RWPE1 (cell line): ENCODE measurements at regions not wholly inside any gene's neighbourhood (a gene's known extent, or its start where the extent isn't known, plus 50 kb on each side); places are given as distances from the start of the nearest gene placed in this dataset.

Experiments used
- CTCF ChIA-PET: fragments of 350-600 bp; sonication (Branson Sonifier 250); formaldehyde crosslinking; extraction: SDS; loops from one replicate; lab custom pipeline; 2021; lab: Yijun Ruan, JAX
- POLR2A ChIA-PET: fragments of 400-600 bp; formaldehyde crosslinking; extraction: SDS; loops from one replicate; lab custom pipeline; 2020; ENCODE audit warnings: antibody characterized with exemption; ENCODE audit not compliant: low non-redundant PET; lab: Yijun Ruan, JAX
- DNase-seq: peaks from one replicate; pipeline ENCODE4 v3.0.0; 2012; ENCODE audit warnings: low spot score
- H3K27ac ChIP-seq: fragments of 450-650 bp; 2 replicates; pipeline ENCODE4 v1.5.1; 2017
- TF ChIP-seq, protein P1 (sequence below): fragments of 450-650 bp; conservative IDR thresholded peaks from 2 replicates; pipeline ENCODE4 v1.5.1; 2017; ENCODE audit warnings: low read depth, mild to moderate bottlenecking

DNA sequence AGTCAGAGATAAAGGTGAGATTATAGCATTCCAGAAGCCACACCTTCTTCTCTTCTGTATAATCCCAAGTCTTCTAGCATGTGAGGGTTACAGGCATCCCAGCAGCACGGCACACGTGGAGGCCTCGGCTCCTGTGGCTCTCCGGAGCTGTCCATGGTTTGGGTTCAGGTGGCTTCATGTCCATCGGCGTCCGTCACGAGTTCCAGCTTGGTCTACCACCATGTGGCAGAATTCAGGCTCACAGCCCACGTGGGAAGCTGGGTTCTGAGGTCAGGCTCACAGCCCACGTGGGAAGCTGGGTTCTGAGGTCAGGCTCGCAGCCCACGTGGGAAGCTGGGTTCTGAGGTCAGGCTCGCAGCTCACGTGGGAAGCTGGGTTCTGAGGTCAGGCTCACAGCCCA, 378.3 kb upstream of the SALL3 start:
- H3K27ac ChIP-seq, result no peak overlapping the region
- ChIA-PET CTCF (no interaction called here), POLR2A (no interaction called here)
- DNase-seq, result no peak
- TF ChIP-seq, protein P1, sequence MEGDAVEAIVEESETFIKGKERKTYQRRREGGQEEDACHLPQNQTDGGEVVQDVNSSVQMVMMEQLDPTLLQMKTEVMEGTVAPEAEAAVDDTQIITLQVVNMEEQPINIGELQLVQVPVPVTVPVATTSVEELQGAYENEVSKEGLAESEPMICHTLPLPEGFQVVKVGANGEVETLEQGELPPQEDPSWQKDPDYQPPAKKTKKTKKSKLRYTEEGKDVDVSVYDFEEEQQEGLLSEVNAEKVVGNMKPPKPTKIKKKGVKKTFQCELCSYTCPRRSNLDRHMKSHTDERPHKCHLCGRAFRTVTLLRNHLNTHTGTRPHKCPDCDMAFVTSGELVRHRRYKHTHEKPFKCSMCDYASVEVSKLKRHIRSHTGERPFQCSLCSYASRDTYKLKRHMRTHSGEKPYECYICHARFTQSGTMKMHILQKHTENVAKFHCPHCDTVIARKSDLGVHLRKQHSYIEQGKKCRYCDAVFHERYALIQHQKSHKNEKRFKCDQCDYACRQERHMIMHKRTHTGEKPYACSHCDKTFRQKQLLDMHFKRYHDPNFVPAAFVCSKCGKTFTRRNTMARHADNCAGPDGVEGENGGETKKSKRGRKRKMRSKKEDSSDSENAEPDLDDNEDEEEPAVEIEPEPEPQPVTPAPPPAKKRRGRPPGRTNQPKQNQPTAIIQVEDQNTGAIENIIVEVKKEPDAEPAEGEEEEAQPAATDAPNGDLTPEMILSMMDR, result no peak

DNA sequence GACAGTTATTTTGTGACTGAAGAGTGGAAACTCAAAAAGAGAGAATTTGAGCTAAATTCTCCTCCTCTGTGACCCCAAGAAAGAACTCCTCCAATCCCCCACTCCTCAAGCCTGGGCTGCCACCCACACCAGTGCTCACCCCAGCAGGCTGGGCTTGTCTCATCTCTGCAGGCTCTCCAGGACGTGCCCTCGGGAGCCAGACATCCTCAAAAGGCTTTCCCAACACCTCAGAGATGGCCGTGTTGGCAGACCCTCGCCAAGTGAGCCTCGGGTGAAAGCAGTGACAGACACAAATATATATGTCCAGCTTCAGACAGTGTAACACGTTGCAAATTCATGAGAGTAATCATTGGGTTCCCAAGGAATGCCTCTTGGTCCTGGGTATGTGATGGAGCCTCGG, 377.7 kb upstream of the SALL3 start:
- H3K27ac ChIP-seq, result no peak overlapping the region
- DNase-seq, result no peak
- ChIA-PET CTCF (no interaction called here), POLR2A (no interaction called here)
- TF ChIP-seq, protein P1, result no peak

DNA sequence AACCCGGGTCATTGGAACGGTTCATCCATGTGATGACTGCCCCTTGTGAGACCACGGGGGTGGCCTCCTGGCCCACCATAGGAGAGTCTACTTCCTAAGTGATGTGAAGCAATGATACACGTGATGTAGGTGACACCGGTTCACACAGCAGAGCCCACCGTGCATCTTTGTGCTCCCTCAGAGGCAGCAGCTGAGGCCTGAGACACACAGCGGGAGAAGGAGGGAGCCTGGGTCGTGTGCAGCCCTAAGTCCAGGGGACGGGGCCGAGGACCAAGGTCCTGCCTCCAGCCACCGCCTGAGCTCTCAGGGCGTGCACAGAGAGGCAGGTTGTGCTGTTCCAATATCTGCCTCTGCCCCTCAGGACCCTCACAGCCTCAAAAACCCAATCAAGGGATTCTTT, 377.2 kb upstream of the SALL3 start:
- ChIA-PET POLR2A (no interaction called here), CTCF (no interaction called here)
- H3K27ac ChIP-seq, result no peak overlapping the region
- TF ChIP-seq, protein P1, result no peak
- no peak for DNase-seq

DNA sequence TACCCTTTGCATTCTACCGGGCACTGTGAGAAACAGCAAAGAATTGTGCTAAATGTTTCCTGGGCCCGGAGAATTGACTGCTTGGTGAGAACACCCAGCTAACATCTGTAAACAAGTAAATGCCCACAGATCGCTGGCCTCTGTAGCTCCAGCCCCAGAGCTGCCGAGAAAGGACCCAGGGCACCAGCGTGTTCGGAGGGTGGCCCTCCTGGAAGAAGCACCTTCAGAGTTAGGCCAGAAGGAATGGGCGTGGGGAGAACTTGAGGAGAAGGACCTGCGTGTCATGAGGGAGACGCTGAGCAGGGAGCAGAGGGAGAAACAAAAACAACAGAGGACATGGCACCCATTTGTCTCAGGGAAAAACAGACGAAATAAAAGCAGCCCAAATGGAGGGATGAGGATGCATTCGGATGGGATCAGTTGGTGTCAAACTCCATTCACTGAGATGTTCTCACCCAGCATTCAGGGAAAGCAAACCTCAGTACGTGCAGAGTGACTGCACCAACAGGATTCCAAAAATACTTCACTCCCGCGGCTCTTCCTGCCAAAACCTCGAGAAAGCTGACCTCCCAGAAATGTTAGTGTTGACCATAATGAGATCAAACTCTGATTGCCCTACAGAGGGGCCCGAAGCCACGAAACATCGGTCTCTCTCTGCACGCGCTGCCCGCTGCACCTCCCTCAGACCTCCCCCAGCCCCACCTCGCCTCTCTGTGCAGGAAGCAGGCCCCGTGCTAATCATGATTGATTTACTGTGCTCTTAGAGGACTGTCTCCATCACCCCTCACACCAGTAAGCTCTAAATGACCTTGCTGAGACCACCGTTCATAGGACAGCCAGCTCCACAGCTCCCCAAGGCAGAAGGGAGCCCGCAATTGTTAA, 376.3 kb upstream of the SALL3 start:
- ChIA-PET CTCF (no interaction called here), POLR2A (no interaction called here)
- no peak overlapping the region for H3K27ac ChIP-seq
- TF ChIP-seq, protein P1, result no peak
- no peak for DNase-seq

DNA sequence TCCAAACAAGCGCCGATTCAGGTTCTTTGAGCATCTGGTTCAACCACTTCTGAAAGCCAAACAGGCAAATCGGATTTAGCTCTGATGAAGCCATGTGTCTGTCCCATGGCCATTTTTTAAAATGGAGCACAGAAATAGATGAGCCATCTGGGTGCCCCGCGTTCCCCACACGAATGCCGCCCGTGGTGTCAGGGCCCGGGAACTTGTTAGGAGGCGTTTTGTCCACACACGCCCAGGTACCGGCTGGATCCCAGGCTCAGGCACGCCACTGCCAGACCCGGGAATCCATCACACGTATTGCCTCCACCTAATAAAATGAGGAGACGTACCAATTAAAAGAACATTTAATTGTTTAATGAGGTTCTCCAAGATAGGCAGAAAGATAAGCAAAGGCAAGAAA, 374.4 kb upstream of the SALL3 start:
- POLR2A ChIA-PET, result no interaction called here
- TF ChIP-seq, protein P1, result no peak
- H3K27ac ChIP-seq, result no peak overlapping the region
- CTCF ChIA-PET, result no interaction called here
- DNase-seq, result no peak

DNA sequence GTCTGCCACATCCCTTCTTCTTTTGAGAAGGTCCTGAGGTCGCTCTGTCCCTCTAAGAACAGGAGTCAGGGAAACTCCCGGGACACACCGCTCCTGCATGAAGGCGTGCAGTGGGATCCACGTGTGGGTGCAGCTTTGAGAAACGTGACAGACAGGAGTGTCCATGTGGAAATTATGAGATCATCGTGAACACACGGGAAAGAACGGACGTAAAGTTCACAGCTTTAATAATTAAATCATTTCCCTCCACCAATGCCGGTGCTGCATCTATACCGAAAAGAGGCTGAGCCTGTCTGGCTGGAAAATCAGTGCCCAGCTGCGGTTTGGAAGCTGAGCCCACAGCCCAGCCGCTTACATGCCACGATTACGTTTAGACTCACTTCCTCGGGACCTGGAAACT, 372.4 kb upstream of the SALL3 start:
- DNase-seq, result no peak
- no peak overlapping the region for H3K27ac ChIP-seq
- ChIA-PET POLR2A (no interaction called here), CTCF (no interaction called here)
- TF ChIP-seq, protein P1, result no peak
